ENCODE measurements at regions not wholly inside any gene's neighbourhood (a gene's known extent, or its start where the extent isn't known, plus 50 kb on each side); places are given as distances from the start of the nearest gene placed in this dataset.

DNA sequence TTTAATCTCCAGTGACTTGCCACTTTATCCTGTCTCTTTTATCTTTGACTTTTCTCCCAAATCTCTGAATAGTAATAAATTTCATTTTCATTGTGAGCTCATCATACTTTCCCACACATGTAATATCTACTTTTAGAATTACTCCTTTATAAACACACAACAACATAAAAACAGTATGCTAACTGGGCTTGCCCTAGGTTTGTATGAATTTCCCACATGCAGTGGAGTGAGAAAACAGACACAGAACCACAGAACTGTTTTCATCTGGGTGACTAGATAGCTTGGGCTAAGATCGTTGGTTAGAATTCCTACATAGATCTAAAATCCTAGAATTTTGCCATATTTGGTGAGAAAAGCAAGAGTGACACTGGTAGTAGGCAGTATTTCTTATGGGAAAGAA is 409.5 kb downstream of the SPRY1 start:
- no peaks in the 10 kb centered on the region for H3K4me1 ChIP-seq (ENCODE audit: control insufficient read depth, insufficient read depth, low read length, poor library complexity, severe bottlenecking)
- no peaks in the 10 kb centered on the region for H3K27me3 ChIP-seq (replicated peaks; ENCODE audit: control insufficient read depth, insufficient read depth, low read length, poor library complexity, severe bottlenecking)
- H3K4me3 ChIP-seq (ENCODE audit: insufficient read depth, low read depth, low read length, poor library complexity, severe bottlenecking), result no peak overlapping the region
- no peak overlapping the region for H3K27ac ChIP-seq (ENCODE audit: insufficient read depth, low read length, poor library complexity, severe bottlenecking)
- H3K9me3 ChIP-seq (ENCODE audit: control insufficient read depth, low read length), result no peaks in the 10 kb centered on the region
- H3K36me3 ChIP-seq (ENCODE audit: control insufficient read depth, insufficient read depth, low read length), result no peaks in the 10 kb centered on the region
- DNase-seq, result no peak

DNA sequence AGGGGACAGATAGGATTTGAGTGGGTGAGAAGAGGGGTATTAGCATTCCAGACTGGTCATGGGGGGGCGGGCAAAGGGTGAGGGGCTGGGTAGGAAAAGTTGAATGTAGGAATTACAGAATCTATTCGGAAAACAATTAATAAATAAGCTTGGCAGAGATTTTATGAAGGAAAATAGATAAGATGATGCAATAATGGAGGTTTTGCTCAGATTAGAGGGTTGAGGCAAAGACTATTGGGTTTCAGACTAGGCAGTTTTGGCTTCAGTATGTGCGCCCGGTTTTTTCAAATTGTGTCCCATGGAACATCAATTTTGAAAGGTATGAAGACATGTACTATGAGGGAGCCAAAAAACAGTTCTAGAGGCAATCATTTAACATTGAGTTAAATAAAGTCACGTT is 410.6 kb downstream of the SPRY1 start:
- no peak overlapping the region for H3K4me3 ChIP-seq (ENCODE audit: insufficient read depth, low read depth, low read length, poor library complexity, severe bottlenecking)
- H3K27me3 ChIP-seq (replicated peaks; ENCODE audit: control insufficient read depth, insufficient read depth, low read length, poor library complexity, severe bottlenecking), result no peaks in the 10 kb centered on the region
- no peaks in the 10 kb centered on the region for H3K4me1 ChIP-seq (ENCODE audit: control insufficient read depth, insufficient read depth, low read length, poor library complexity, severe bottlenecking)

DNA sequence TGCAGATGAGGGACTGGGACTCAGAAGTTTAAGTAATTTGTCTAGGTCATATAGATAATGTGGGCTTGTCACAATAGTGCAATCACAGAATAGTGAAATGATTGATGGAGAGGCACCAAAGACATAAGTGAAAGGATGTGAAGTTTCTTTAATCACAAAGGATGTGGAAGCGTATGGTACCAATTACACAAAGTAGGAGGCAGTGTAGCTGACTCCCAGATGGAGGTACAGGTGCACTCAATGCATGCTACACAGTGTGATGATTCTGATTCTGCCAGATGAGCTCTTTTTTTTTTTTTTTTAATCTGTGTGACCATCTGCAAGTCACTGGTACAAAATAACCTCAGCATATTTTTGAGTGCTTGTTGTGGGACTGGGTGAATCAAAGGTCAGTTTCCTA is 411.3 kb downstream of the SPRY1 start:
- H3K27me3 ChIP-seq (replicated peaks; ENCODE audit: control insufficient read depth, insufficient read depth, low read length, poor library complexity, severe bottlenecking), result no peaks in the 10 kb centered on the region
- H3K27ac ChIP-seq (ENCODE audit: insufficient read depth, low read length, poor library complexity, severe bottlenecking), result no peak overlapping the region

More for the DNA sequence above, 410.6 kb downstream of the SPRY1 start:
- no peak for DNase-seq
- H3K27ac ChIP-seq (ENCODE audit: insufficient read depth, low read length, poor library complexity, severe bottlenecking), result no peak overlapping the region
- H3K9me3 ChIP-seq (ENCODE audit: control insufficient read depth, low read length), result no peaks in the 10 kb centered on the region
- H3K36me3 ChIP-seq (ENCODE audit: control insufficient read depth, insufficient read depth, low read length), result no peaks in the 10 kb centered on the region

DNA sequence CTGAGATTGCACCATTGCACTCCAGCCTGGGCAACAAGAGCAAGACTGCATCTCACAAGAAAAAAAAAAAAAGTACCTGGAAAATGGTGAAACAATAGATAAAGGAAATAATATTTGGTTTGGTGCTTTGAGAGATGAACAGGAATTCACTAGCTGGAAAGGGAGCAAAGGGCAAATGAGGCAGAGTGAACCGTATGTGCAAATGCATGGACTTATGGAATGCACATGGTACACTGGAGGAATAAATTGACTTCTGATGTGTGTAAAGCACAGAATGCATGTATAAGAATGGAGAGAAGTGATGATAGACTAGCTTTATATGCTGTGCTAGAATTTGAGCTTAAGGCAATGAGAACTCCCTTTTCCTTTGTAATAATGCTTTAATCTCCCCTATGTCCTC is 413.3 kb downstream of the SPRY1 start:
- no peak overlapping the region for H3K4me3 ChIP-seq (ENCODE audit: insufficient read depth, low read depth, low read length, poor library complexity, severe bottlenecking)
- H3K27ac ChIP-seq (ENCODE audit: insufficient read depth, low read length, poor library complexity, severe bottlenecking), result no peak overlapping the region
- no peaks in the 10 kb centered on the region for H3K36me3 ChIP-seq (ENCODE audit: control insufficient read depth, insufficient read depth, low read length)
- H3K9me3 ChIP-seq (ENCODE audit: control insufficient read depth, low read length), result no peaks in the 10 kb centered on the region
- no peak for DNase-seq
- no peaks in the 10 kb centered on the region for H3K27me3 ChIP-seq (replicated peaks; ENCODE audit: control insufficient read depth, insufficient read depth, low read length, poor library complexity, severe bottlenecking)
- H3K4me1 ChIP-seq (ENCODE audit: control insufficient read depth, insufficient read depth, low read length, poor library complexity, severe bottlenecking), result no peaks in the 10 kb centered on the region

More for the DNA sequence above, 411.3 kb downstream of the SPRY1 start:
- Histone ChIP-seq H3K9me3 (ENCODE audit: control insufficient read depth, low read length) (no peaks in the 10 kb centered on the region), H3K4me3 (ENCODE audit: insufficient read depth, low read depth, low read length, poor library complexity, severe bottlenecking) (no peak overlapping the region), H3K36me3 (ENCODE audit: control insufficient read depth, insufficient read depth, low read length) (no peaks in the 10 kb centered on the region), H3K4me1 (ENCODE audit: control insufficient read depth, insufficient read depth, low read length, poor library complexity, severe bottlenecking) (no peaks in the 10 kb centered on the region)
- no peak for DNase-seq

DNA sequence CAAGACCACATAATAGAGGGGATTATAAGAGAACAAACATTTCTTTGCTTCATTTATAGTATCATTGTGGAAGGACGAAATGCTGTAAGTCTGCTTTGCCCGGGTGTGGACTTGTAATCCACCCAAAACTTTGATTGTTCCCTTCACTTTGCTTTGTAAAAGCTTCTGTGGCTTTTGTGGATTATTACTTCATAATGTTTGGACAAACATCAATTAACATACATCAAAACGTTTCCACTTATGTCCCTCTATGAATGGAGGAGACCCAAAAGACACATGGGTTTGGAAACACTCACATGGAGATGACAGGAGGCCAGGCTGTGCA is 415.4 kb downstream of the SPRY1 start:
- H3K4me1 ChIP-seq (ENCODE audit: control insufficient read depth, insufficient read depth, low read length, poor library complexity, severe bottlenecking), result no peaks in the 10 kb centered on the region
- H3K36me3 ChIP-seq (ENCODE audit: control insufficient read depth, insufficient read depth, low read length), result no peaks in the 10 kb centered on the region
- no peaks in the 10 kb centered on the region for H3K27me3 ChIP-seq (replicated peaks; ENCODE audit: control insufficient read depth, insufficient read depth, low read length, poor library complexity, severe bottlenecking)
- no peak overlapping the region for H3K27ac ChIP-seq (ENCODE audit: insufficient read depth, low read length, poor library complexity, severe bottlenecking)
- no peaks in the 10 kb centered on the region for H3K9me3 ChIP-seq (ENCODE audit: control insufficient read depth, low read length)
- DNase-seq, result no peak
- H3K4me3 ChIP-seq (ENCODE audit: insufficient read depth, low read depth, low read length, poor library complexity, severe bottlenecking), result no peak overlapping the region

DNA sequence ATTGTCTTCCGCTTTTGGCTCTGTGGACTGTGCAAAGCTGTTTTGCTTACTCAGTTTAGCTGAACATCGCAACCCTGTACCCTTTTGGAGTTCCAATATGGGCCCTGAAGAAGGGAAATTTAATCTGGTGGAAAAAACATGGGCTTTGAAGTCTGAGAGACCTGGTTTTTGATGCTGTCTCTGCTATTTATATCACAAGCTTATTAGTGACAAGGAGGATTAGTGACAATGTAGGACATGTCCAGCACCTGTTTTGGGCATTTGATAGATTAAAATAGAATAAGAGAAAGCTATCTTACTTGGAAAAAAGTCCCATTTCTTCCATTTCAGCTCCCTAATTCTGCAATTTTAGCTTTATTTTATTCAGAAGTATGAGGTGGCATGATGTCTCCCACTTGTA is 417.3 kb downstream of the SPRY1 start:
- Histone ChIP-seq H3K9me3 (ENCODE audit: control insufficient read depth, low read length) (no peaks in the 10 kb centered on the region), H3K4me1 (ENCODE audit: control insufficient read depth, insufficient read depth, low read length, poor library complexity, severe bottlenecking) (no peaks in the 10 kb centered on the region), H3K36me3 (ENCODE audit: control insufficient read depth, insufficient read depth, low read length) (no peaks in the 10 kb centered on the region), H3K27ac (ENCODE audit: insufficient read depth, low read length, poor library complexity, severe bottlenecking) (no peak overlapping the region), H3K4me3 (ENCODE audit: insufficient read depth, low read depth, low read length, poor library complexity, severe bottlenecking) (no peak overlapping the region), H3K27me3 (replicated peaks; ENCODE audit: control insufficient read depth, insufficient read depth, low read length, poor library complexity, severe bottlenecking) (no peaks in the 10 kb centered on the region)
- no peak for DNase-seq

DNA sequence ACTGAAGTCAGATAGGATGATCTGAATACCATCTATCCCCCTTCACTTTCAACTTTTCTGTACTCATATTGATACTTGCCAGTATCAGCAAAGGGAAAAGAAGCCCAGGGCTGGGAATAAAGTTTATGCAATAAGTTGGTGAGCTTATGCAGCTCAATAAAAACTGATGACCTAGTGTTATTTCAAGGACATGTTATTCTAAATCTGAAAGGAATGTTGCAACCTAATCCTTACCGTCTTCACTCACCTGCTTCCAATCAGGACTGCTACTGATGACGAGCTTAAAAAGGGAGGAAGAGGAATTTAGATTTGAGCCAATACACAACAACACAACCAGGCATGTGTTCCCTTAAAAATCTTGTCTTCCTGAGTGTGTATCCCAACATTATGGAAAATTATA is 419.9 kb downstream of the SPRY1 start:
- H3K9me3 ChIP-seq (ENCODE audit: control insufficient read depth, low read length), result no peaks in the 10 kb centered on the region
- no peaks in the 10 kb centered on the region for H3K27me3 ChIP-seq (replicated peaks; ENCODE audit: control insufficient read depth, insufficient read depth, low read length, poor library complexity, severe bottlenecking)
- no peaks in the 10 kb centered on the region for H3K4me1 ChIP-seq (ENCODE audit: control insufficient read depth, insufficient read depth, low read length, poor library complexity, severe bottlenecking)
- H3K4me3 ChIP-seq (ENCODE audit: insufficient read depth, low read depth, low read length, poor library complexity, severe bottlenecking), result no peak overlapping the region
- no peaks in the 10 kb centered on the region for H3K36me3 ChIP-seq (ENCODE audit: control insufficient read depth, insufficient read depth, low read length)
- DNase-seq, result no peak
- no peak overlapping the region for H3K27ac ChIP-seq (ENCODE audit: insufficient read depth, low read length, poor library complexity, severe bottlenecking)

DNA sequence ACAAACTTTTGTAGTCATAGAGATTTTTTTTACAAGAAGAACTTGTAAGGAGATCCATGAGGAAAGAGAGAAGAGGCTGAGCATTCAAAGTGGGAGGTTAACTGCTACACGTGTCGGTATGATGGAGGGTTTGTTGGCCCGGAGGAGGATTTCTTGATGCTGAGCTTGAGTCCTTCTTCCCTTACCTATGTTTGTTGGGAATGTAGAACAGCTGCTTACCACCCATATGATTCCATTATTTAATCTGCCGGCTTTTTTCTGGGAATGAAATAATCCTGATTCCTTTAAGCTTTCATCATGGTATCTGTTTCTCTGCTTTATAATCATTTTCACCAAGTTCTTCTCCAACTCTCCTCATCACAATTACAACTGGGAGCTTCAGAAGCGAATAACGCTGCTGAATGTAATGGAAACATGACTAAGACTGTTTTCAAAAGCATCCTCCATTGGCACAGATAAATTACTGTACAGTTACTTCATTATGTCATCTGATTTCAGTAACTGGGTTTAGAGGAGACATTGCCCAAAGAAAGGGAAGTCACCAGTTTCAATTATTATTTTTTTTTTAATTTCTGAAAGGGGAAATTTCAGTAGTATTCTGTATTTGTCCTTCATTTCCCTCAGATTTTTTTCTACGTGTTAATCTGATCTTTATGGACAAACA is 420.6 kb downstream of the SPRY1 start:
- H3K4me1 ChIP-seq (ENCODE audit: control insufficient read depth, insufficient read depth, low read length, poor library complexity, severe bottlenecking), result no peaks in the 10 kb centered on the region
- no peaks in the 10 kb centered on the region for H3K9me3 ChIP-seq (ENCODE audit: control insufficient read depth, low read length)
- H3K27ac ChIP-seq (ENCODE audit: insufficient read depth, low read length, poor library complexity, severe bottlenecking), result no peak overlapping the region
- no peak overlapping the region for H3K4me3 ChIP-seq (ENCODE audit: insufficient read depth, low read depth, low read length, poor library complexity, severe bottlenecking)
- H3K27me3 ChIP-seq (replicated peaks; ENCODE audit: control insufficient read depth, insufficient read depth, low read length, poor library complexity, severe bottlenecking), result no peaks in the 10 kb centered on the region
- no peak for DNase-seq
- no peaks in the 10 kb centered on the region for H3K36me3 ChIP-seq (ENCODE audit: control insufficient read depth, insufficient read depth, low read length)

DNA sequence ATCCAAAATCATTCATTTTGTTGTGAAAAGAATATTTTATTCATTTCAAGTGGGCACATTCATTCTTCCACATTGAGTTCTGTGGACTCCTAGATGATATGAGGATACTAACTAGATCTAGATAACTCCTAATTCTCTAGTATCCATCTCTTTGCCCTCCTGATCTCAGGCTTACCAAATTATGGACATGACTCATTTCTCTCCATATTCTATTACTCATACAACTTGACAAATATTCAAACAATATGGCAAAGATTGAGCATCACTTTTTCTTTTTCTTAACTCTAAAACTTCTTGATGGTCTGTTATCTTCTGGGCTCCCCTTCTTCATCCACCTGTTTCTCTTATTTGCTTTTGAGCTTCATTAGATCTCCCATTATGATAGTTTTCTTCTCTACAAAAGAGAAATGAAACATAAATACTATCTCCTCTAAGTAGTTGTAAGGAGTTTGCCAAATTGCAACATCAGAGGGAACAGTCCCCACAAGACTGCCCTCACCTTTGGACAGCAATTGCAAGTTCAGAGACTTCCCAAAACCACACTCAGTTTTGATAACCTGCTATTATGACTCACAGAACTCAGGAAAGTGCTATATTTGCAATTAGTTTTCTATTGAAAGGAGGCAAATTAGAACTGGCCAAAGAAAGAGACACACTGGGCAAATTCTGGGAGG is 422.9 kb downstream of the SPRY1 start:
- Histone ChIP-seq H3K36me3 (ENCODE audit: control insufficient read depth, insufficient read depth, low read length) (no peaks in the 10 kb centered on the region), H3K27ac (ENCODE audit: insufficient read depth, low read length, poor library complexity, severe bottlenecking) (no peak overlapping the region), H3K9me3 (ENCODE audit: control insufficient read depth, low read length) (no peaks in the 10 kb centered on the region), H3K4me3 (ENCODE audit: insufficient read depth, low read depth, low read length, poor library complexity, severe bottlenecking) (no peak overlapping the region), H3K4me1 (ENCODE audit: control insufficient read depth, insufficient read depth, low read length, poor library complexity, severe bottlenecking) (no peaks in the 10 kb centered on the region), H3K27me3 (replicated peaks; ENCODE audit: control insufficient read depth, insufficient read depth, low read length, poor library complexity, severe bottlenecking) (no peaks in the 10 kb centered on the region)
- no peak for DNase-seq

DNA sequence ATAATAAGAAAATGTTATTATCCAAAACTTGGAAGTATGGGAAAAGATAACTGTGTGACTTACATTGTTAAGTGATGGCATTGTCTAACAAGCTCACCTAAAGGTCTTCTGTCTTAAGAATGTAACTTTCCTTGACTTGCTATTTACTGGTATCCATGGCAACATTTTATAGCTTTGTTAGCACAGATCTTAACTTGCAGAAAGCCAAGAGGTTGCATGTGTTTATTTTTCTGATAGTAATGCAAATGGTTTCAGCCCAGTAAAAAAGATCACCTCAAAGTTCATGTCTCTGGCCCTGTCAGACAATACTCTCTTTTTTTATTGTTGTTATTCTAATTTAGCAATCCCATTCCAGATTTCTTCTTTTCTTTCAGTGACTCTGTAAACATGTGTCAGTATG is 425.3 kb downstream of the SPRY1 start:
- Histone ChIP-seq H3K4me3 (ENCODE audit: insufficient read depth, low read depth, low read length, poor library complexity, severe bottlenecking) (no peak overlapping the region), H3K27me3 (replicated peaks; ENCODE audit: control insufficient read depth, insufficient read depth, low read length, poor library complexity, severe bottlenecking) (no peaks in the 10 kb centered on the region), H3K27ac (ENCODE audit: insufficient read depth, low read length, poor library complexity, severe bottlenecking) (no peak overlapping the region), H3K9me3 (ENCODE audit: control insufficient read depth, low read length) (no peaks in the 10 kb centered on the region), H3K4me1 (ENCODE audit: control insufficient read depth, insufficient read depth, low read length, poor library complexity, severe bottlenecking) (no peaks in the 10 kb centered on the region), H3K36me3 (ENCODE audit: control insufficient read depth, insufficient read depth, low read length) (no peaks in the 10 kb centered on the region)
- no peak for DNase-seq

Data from effector memory CD4-positive, alpha-beta T cell (primary cell).